ENCODE measurements at regions not wholly inside any gene's neighbourhood (a gene's known extent, or its start where the extent isn't known, plus 50 kb on each side); places are given as distances from the start of the nearest gene placed in this dataset.

DNA sequence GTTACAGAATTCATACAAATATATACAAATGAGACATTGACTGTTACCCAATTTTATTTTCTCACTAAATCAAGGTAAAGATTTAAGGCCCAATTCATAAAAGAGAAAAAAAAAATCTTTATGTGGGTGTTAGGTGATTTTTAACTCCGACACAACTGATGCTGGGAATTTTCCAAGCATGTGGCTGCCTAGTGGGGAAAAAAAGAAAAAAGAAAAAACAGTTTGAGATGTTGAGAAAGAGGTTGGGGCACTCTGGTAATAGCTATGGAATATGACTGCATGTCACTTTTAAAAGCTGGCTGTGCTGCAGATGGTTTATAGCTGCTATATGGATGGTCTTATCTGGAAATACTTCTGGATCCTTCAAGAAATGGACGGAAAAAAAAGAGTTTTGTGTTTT lies 739.9 kb upstream of the SOX9 start:
- TF ChIP-seq, protein P1, sequence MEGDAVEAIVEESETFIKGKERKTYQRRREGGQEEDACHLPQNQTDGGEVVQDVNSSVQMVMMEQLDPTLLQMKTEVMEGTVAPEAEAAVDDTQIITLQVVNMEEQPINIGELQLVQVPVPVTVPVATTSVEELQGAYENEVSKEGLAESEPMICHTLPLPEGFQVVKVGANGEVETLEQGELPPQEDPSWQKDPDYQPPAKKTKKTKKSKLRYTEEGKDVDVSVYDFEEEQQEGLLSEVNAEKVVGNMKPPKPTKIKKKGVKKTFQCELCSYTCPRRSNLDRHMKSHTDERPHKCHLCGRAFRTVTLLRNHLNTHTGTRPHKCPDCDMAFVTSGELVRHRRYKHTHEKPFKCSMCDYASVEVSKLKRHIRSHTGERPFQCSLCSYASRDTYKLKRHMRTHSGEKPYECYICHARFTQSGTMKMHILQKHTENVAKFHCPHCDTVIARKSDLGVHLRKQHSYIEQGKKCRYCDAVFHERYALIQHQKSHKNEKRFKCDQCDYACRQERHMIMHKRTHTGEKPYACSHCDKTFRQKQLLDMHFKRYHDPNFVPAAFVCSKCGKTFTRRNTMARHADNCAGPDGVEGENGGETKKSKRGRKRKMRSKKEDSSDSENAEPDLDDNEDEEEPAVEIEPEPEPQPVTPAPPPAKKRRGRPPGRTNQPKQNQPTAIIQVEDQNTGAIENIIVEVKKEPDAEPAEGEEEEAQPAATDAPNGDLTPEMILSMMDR (conservative IDR thresholded peaks at IDR 0.05; ENCODE audit: low read depth, low read length) = no peak
- no peak for TF ChIP-seq EZH2 (IDR thresholded peaks at IDR 0.05; ENCODE audit: borderline replicate concordance, low read depth, low read length, poor library complexity, severe bottlenecking)
